ENCODE measurements at regions not wholly inside any gene's neighbourhood (a gene's known extent, or its start where the extent isn't known, plus 50 kb on each side); places are given as distances from the start of the nearest gene placed in this dataset.

DNA sequence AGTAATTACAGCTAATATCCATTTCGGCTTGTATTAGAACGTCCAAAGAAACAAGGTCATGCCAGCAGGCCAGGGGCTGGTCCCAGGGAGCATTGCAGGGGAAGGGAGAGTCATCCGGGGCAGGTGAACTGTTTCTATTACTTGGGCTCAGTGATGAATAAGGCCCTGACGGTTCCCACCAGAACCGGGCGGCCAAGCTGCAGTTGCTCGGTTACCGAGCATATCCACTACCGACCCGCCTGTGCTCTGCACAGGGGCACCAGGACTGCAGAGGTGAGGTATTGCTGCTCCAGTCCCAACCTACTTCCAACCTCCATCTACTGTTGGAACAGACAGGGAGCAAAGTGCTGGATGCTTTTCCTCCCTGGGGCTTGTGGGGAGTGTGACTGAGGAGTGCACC, 295.5 kb downstream of the MAF start:
- no peak for ATAC-seq
- H3K9me3 Mint-ChIP-seq, result no peaks in the 10 kb centered on the region
- peaks cover 66% of the 10 kb centered on the region for H3K27me3 Mint-ChIP-seq
- DNase-seq, result no peak
- H3K4me3 Mint-ChIP-seq, result no peak overlapping the region
- H3K27ac Mint-ChIP-seq, result no peak overlapping the region
- H3K4me1 Mint-ChIP-seq, result no peaks in the 10 kb centered on the region

DNA sequence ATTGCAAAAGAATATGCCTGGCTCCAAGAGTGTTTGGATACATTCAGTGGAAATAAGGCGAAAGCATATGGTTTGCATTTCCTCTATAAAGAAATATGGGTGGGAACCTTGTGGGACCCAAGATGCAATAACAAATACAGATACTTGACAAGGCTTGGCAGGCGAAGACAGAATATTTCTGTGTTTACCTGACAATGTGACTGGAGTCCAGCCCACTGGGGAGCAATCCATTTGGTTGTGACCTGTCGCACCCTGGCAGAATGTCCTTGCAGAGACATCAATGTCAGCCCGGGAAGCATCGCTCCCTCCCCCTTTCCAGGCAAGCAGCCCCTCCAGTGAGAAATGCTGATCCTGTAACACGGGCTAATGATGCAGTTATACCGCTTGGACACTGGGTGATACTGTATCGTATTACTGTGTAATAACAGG, 296.6 kb downstream of the MAF start:
- Mint-ChIP-seq H3K27ac (no peak overlapping the region), H3K9me3 (no peaks in the 10 kb centered on the region), H3K4me3 (no peak overlapping the region), H3K27me3 (peaks cover 55% of the 10 kb centered on the region), H3K4me1 (no peaks in the 10 kb centered on the region)
- ATAC-seq (no peak), DNase-seq (no peak)

DNA sequence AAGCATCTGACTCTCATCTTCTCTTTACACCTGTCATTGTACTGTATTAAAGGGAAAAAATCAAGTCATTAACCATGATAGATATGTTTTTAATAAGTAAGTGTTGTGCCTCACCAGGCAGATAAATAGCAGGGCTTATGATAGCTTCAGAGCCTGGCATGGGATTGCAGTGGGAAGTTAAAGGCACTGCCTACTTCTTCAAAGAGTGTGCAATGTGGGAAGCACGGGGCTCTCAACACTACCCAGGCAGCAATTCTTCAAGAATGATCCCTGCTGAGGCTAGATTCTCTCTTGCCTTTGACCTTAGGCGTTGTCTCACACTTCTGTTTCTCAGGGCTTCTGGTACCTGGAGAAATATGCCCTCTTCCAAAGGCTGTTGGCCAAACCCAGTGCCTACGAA, 297.3 kb downstream of the MAF start:
- peaks cover 56% of the 10 kb centered on the region for H3K27me3 Mint-ChIP-seq
- no peaks in the 10 kb centered on the region for H3K9me3 Mint-ChIP-seq
- H3K4me1 Mint-ChIP-seq, result no peaks in the 10 kb centered on the region

DNA sequence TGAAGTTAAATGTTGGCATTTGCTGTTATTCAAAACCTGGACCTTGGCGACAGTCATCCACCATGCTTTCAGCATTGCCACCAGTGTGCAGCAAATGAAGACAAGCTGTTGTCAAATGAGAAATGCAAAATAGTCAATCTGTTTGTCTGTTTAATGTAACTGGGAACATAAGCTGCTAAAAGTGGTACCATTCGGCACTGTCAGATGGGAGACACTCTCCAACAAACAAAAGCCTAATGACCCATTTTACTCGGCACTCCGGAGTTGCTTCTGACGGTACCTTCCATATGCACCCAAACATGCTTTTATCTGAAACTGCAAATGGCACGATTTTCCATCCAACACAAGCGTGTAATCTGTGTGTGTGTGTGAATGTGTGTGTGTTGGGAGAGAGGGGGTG, 297.8 kb downstream of the MAF start:
- Mint-ChIP-seq H3K4me3 (no peak overlapping the region), H3K4me1 (no peaks in the 10 kb centered on the region), H3K9me3 (no peaks in the 10 kb centered on the region), H3K27ac (no peak overlapping the region), H3K27me3 (peaks cover 60% of the 10 kb centered on the region)
- ATAC-seq (no peak), DNase-seq (no peak)

More for the DNA sequence above, 297.3 kb downstream of the MAF start:
- Mint-ChIP-seq H3K27ac (no peak overlapping the region), H3K4me3 (no peak overlapping the region)
- DNase-seq, result no peak
- no peak for ATAC-seq

DNA sequence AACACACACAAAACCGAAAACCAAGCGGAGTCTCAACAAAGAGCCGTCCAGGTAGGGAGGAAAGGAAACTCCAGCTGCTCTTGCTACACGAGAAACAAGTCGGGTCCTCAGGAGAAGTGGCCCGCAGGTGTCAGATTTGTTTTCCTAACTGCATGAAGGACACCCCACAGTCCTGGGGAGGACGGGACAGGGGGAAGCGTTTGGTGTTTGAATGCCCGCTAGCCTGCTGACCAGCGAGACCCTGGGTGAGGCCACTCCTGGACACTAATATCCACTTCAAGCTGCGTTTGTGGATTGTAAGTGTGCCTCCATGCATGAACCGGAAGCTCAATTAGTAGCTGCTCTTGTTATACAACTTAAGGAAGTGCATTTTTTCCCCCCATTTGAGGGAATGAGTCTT, 299.5 kb downstream of the MAF start:
- Mint-ChIP-seq H3K4me3 (no peak overlapping the region), H3K4me1 (peaks cover 6% of the 10 kb centered on the region), H3K9me3 (no peaks in the 10 kb centered on the region), H3K27ac (no peak overlapping the region), H3K27me3 (peaks cover 64% of the 10 kb centered on the region)
- ATAC-seq (no peak), DNase-seq (no peak)

DNA sequence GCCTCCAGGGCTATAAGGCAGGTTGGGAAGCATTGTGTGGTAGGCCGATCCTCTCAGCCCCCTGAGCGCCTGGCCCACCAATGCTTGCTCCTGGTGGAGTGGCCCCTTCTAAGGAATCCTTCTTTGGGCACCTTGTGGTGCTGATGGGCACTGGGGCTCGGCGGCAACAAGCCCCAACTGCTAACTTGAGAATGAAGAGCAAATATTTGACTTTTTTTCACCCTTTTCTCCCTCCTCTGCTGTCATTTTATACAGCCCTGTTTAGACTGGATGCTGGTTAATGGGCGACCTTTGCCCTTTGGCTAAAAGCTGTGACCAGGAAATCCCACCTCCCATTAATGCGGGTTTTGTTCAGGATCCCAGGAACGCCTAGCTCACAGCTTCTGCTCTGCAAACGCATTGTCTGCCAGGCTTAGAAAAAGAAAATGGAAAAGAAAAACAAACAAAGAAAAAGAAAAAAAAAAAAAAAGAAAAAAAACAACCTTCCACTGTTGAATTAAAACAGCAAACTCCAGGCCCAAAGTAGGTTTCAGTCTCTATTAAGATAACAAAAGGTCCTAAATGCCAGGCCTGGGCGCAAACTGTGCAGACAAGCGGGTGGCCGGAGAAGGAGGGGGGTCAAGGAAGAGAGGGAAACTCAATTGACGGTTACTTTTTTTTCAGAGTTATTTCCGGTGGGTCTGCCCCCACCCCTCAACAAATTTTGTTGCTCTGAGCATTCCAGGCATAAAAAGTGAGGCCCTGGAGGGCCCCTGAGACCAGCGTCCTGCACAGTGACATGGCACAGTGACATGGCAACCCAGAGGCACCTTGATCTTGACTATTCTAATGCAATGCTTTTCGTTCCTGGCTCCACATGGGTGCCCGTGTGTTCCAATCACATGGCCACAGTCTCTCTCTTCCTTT, 301.4 kb downstream of the MAF start:
- Mint-ChIP-seq H3K9me3 (no peaks in the 10 kb centered on the region), H3K27me3 (peaks cover 51% of the 10 kb centered on the region), H3K27ac (peak overlapping the region in 1 of 2 donors; percentile 24), H3K4me3 (no peak overlapping the region), H3K4me1 (peaks cover 6% of the 10 kb centered on the region)
- ATAC-seq (no peak), DNase-seq (no peak)

DNA sequence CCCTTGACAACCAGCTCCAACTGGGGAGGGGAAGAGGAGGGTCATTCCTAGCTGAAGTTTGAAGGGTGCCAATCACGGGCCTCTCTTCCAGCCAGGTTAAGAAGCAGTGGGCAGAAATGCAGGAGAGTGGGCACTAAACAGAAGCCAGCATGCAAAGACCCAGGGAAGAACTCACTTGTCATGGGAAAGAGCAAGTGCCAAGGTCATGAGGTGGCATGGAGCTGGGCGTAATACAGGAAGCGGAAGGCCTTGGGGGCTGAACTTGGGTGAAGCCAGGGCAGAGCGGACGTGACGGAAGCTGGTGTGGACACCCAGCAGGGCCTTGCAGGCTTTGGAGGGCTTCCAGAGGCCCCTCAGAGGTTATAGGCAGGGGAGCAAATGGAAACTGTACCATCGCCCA, 302.1 kb downstream of the MAF start:
- no peak for ATAC-seq
- Mint-ChIP-seq H3K27me3 (peaks cover 55% of the 10 kb centered on the region), H3K9me3 (no peaks in the 10 kb centered on the region), H3K4me1 (peaks cover 6% of the 10 kb centered on the region), H3K4me3 (no peak overlapping the region), H3K27ac (peak overlapping the region in 1 of 2 donors; percentile 24)
- DNase-seq, result no peak

DNA sequence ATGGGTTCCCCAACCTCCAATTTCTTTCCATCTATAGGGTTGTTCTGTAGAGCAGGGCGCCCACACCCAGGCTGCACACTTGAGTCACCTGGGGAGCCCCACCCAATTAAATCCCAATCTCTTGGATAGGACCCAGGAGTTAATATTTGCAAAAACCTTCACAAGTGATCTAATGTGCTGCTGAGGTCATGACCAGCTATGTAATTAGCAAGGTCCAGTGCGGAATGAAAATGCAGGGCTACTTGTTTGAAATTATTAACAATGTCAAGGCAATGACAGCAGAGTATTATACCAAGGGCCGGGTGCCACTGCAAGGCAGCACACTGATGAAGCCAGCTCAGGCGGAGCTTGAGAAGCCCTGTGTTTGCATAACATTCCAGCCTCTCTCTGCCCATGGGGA, 302.7 kb downstream of the MAF start:
- H3K9me3 Mint-ChIP-seq, result no peaks in the 10 kb centered on the region
- no peak overlapping the region for H3K27ac Mint-ChIP-seq
- ATAC-seq (no peak), DNase-seq (no peak)
- peaks cover 58% of the 10 kb centered on the region for H3K27me3 Mint-ChIP-seq
- H3K4me1 Mint-ChIP-seq, result peaks cover 6% of the 10 kb centered on the region
- H3K4me3 Mint-ChIP-seq, result no peak overlapping the region

DNA sequence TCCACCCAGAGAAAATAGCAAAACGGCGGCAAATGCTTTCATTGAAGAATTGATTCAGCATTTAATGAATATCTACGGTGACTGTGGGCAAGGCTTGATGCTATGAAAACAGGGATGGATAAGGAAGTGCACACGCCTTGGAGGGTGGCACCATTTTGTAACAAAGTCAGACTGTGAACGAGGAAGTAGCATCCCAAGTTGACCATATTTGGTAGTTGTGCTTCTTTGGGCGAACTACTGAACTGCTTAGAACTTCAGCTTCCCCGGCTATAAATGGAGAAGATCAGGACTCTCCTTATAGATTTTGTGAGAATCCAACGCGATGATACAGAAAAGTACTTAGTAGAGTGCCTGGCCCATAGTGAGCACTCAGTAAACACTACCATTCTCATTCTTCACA, 303.2 kb downstream of the MAF start:
- Mint-ChIP-seq H3K4me1 (peaks cover 6% of the 10 kb centered on the region), H3K9me3 (no peaks in the 10 kb centered on the region), H3K4me3 (no peak overlapping the region), H3K27ac (no peak overlapping the region), H3K27me3 (peaks cover 56% of the 10 kb centered on the region)
- no peak for ATAC-seq
- no peak for DNase-seq

DNA sequence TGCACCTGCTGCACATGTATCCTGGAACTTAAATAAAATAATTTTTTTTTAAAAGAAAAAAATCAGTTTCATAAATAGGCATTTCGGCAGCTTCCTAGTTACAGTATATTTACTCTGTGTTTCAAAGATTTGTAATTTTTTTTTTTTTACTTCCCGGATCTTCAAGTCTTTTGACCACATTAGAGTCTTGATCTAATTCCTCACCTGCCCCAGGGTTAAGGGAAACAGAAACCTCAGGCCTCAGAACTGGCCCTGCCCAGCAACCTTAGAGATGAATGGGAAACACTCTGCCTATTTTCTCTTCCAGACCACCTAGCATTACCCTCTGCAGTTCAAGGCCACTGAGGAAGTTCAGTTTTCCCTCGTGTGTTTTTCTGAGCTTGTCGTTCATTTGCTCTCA, 304.0 kb downstream of the MAF start:
- H3K27ac Mint-ChIP-seq, result no peak overlapping the region

DNA sequence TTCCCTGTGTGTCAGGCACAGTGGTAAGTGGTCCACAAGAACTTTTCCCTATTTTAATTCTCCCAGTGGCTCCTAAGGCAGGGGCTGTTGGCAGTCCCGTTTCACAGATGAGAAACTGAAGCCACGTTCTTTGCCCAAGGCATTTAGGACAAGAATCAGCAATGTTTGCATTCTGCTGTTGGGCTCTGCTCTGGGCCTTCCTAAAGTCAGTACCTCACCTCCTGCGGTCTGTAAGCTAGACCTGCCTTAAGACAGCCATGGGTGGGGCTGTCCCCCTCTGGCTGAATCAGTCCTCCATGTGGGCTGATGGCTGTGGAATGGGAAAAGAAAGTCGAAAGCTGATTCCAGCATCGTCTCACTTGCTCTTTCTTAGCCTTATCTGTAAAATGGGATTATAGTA, 304.8 kb downstream of the MAF start:
- peaks cover 6% of the 10 kb centered on the region for H3K4me1 Mint-ChIP-seq

More for the DNA sequence above, 304.0 kb downstream of the MAF start:
- Mint-ChIP-seq H3K27me3 (peaks cover 57% of the 10 kb centered on the region), H3K9me3 (no peaks in the 10 kb centered on the region), H3K4me1 (peaks cover 6% of the 10 kb centered on the region), H3K4me3 (no peak overlapping the region)
- DNase-seq, result no peak
- ATAC-seq, result no peak

DNA sequence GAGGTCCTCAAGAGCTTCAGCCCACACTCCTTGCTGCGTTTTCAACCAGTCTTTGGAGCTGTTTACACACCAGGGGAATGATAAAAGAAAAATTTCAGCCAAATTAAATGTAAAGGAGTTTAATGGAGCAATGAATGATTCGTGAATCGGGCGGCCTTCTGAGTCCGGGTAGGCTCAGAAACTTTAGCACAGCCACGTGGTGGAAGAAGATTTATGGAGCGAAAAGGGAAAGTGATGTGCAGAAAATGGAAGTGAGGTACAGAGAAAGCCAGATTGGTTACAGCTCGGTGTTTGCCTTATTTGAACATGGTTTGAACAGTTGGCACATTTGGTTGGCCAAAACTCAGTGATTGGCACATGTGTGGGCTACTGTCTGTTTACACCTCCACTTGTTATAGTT, 305.4 kb downstream of the MAF start:
- no peak for ATAC-seq
- Mint-ChIP-seq H3K4me3 (no peak overlapping the region), H3K4me1 (peaks cover 6% of the 10 kb centered on the region), H3K27me3 (peaks cover 60% of the 10 kb centered on the region), H3K27ac (no peak overlapping the region), H3K9me3 (no peaks in the 10 kb centered on the region)
- DNase-seq, result no peak

More for the DNA sequence above, 304.8 kb downstream of the MAF start:
- no peak overlapping the region for H3K4me3 Mint-ChIP-seq
- no peak overlapping the region for H3K27ac Mint-ChIP-seq
- H3K27me3 Mint-ChIP-seq, result peaks cover 58% of the 10 kb centered on the region
- ATAC-seq (no peak), DNase-seq (no peak)
- H3K9me3 Mint-ChIP-seq, result no peaks in the 10 kb centered on the region

DNA sequence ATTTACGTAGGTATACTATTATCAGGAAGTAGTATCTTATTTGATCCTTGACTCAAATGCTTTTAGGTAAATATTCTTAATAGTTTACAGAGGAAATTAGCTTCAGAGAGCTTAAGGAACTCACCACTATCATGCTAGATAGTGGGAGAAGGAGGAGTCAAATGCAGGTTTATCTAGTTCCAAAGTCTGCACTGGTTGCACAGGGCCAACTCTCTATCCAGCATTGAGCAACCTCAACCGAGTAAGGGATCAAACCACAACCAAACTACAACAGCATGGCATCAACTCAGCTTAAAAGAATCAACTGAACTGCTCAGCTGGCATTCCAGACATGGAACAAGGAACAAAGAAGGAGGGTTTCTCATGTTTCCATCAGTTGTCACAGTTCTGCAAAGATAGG, 306.0 kb downstream of the MAF start:
- Mint-ChIP-seq H3K27ac (no peak overlapping the region), H3K9me3 (no peaks in the 10 kb centered on the region), H3K4me1 (peaks cover 6% of the 10 kb centered on the region), H3K27me3 (peaks cover 66% of the 10 kb centered on the region), H3K4me3 (no peak overlapping the region)
- ATAC-seq (no peak), DNase-seq (no peak)

DNA sequence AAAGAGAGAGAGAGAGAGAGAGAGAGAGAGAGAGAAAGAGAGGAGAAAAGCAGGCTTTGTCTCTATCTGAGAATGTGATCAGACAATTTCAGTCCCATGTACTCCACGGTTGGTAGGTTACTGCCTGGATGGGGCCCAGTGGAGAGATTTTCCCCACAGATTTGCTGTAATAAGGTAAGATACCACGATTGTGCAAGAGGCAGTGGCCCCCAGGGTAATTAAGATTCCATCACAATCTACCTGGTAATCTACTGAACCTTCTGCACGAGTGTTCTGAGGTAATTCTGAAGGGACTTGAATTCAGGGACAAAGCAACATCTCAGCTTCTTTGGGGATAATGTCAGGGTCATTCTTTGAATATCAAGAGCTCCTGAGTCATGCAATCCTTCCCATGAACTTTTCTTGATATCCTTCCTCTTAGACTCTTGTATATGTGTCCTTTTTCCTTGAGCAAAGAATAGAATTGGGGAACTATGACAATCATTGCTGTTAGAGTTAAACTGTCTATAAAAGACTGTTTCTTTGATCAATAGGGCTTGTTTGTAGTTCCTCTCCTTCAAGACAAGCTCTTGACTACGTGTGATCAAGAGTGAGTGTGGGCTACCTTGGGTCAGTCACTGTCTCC, 306.6 kb downstream of the MAF start:
- DNase-seq (no peak), ATAC-seq (no peak)
- Mint-ChIP-seq H3K27ac (no peak overlapping the region), H3K9me3 (no peaks in the 10 kb centered on the region), H3K4me1 (peaks cover 6% of the 10 kb centered on the region), H3K27me3 (peaks cover 72% of the 10 kb centered on the region), H3K4me3 (no peak overlapping the region)

DNA sequence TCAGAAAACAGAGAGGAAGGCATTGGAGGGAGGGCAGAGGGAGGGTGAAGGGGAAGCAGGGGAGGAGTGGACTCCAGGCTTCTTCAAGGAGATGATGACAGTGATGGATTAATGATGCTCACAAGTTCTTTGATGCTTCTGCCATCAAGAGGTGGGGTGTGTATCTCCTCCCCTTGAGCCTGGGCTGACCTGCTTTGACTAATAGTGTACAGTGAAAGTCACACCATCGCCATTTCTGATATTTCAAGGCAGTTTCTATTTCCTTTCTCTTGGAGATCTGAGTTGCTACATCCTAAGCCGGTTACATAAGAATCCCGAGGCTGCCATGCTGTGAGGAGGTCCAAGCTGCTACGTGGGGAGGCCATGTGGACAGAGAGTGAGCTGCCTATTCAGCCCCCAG, 312.5 kb downstream of the MAF start:
- ATAC-seq (peak; percentile 78), DNase-seq (no peak)
- Mint-ChIP-seq H3K9me3 (no peaks in the 10 kb centered on the region), H3K4me3 (no peak overlapping the region), H3K27ac (no peak overlapping the region), H3K27me3 (peaks cover 64% of the 10 kb centered on the region), H3K4me1 (peaks cover 23% of the 10 kb centered on the region)

DNA sequence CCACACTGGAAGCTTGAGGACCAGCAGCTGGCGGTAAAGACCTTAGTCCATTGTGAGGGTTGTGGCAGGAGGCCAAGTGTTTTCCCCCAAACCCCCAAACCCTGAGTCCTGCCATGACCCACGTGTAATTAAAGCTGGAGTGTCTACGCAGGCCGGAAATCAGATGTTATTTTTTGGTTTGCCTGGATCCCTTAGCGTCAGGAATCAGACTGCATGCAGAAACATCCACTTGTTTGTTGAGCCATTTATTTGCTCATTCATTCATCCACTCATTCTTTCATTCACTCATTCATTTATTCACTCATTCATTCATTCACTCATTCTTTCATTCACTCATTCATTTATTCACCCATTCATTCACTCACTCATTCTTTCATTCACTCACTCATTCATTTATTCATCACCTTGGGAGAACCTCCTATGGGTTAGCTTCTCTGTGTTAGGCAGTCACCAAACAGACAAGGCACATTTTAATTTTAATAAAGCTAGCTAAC, 313.1 kb downstream of the MAF start:
- ATAC-seq (no peak), DNase-seq (no peak)
- H3K4me3 Mint-ChIP-seq, result peak overlapping the region; percentile 56 to 57
- no peaks in the 10 kb centered on the region for H3K9me3 Mint-ChIP-seq
- H3K4me1 Mint-ChIP-seq, result peaks cover 29% of the 10 kb centered on the region
- H3K27me3 Mint-ChIP-seq, result peaks cover 59% of the 10 kb centered on the region
- no peak overlapping the region for H3K27ac Mint-ChIP-seq
